Suprapubic skin (tissue), 2 donors: ENCODE measurements at regions not wholly inside any gene's neighbourhood (a gene's known extent, or its start where the extent isn't known, plus 50 kb on each side); places are given as distances from the start of the nearest gene placed in this dataset.

Experiments used
- EP300 ChIP-seq: sonication (generic); formaldehyde crosslinking; IDR thresholded peaks from one replicate; pipeline ENCODE4 v1.6.1; 2017; ENCODE audit warnings: antibody characterized with exemption
- POLR2A ChIP-seq, 2 donors: fragments of 450-650 bp; IDR thresholded peaks; one replicate each; pipeline ENCODE4 v1.6.1; 2017; ENCODE audit warnings: antibody characterized with exemption in 2 of 2, mild to moderate bottlenecking in 2 of 2, moderate library complexity in 2 of 2

GRCh38 chr13:84460989-84461388, 578.7 kb upstream of the SLITRK1 start:
- TF ChIP-seq EP300 (no peak), POLR2A (IDR thresholded peaks at IDR 0.05) (no peak)
